ENCODE measurements at regions not wholly inside any gene's neighbourhood (a gene's known extent, or its start where the extent isn't known, plus 50 kb on each side); places are given as distances from the start of the nearest gene placed in this dataset.

DNA sequence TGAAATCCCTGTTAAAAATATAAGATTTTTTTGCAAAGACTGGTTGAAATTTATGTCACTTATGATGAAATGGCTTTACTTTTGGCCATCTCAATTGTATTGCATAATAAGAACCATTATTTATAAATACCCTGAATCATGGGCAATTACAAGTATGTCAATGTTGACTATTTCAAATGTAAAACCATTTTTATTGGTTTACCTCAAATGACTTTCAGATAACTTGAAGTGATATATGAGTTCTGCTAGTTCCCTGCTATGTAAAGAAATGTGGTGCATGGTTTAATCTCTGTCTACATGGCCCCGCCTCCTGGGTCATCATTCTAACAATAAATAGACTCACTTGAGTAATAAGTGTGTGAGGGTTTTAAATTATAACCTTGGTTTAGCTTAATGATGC is 275.6 kb upstream of the PREP start:
- no peaks in the 10 kb centered on the region for H3K36me3 ChIP-seq (replicated peaks in 1 of 2; ENCODE audit: control insufficient read depth in 1 of 2, insufficient read depth in 2 of 2, low read length in 2 of 2)
- H3K9ac ChIP-seq (ENCODE audit: insufficient read depth, low read length, poor library complexity, severe bottlenecking) = no peak overlapping the region
- whole genome bisulfite sequencing (ENCODE audit: insufficient coverage) = no CpG with 5 or more reads among the region's 1 CpG
- H3K27me3 ChIP-seq (ENCODE audit: control insufficient read depth in 2 of 2, insufficient read depth in 2 of 2, low read length in 2 of 2) = no peaks in the 10 kb centered on the region
- H3K9me3 ChIP-seq (replicated peaks in 1 of 2; ENCODE audit: control insufficient read depth in 1 of 2, insufficient read depth in 1 of 2, low read length in 2 of 2) = no peaks in the 10 kb centered on the region
- H3K4me2 ChIP-seq (replicated peaks; ENCODE audit: extremely low read depth, low read length, poor library complexity, severe bottlenecking) = no peak overlapping the region
- no peak for DNase-seq
- intact Hi-C loops (cut with micrococcal nuclease) = no loop called here
- Mint-ChIP-seq H3K27me3 (ENCODE audit: low read depth in 3 of 3) (no peaks in the 10 kb centered on the region), H3K36me3 (no peaks in the 10 kb centered on the region), H3K4me1 (peaks cover 7% of the 10 kb centered on the region), H3K27ac (no peak overlapping the region), H3K4me3 (no peak overlapping the region), H3K9me3 (peaks cover 1 to 8% (median 5%) of the 10 kb centered on the region in 7 donors)
- H4K20me1 ChIP-seq (ENCODE audit: insufficient read depth, low read length) = no peaks in the 10 kb centered on the region
- no peak overlapping the region for H3K4me3 ChIP-seq (replicated peaks in 1 of 3; ENCODE audit: low read depth in 2 of 3, low read length in 3 of 3)
- H3K4me1 ChIP-seq (ENCODE audit: control insufficient read depth in 1 of 2, insufficient read depth in 2 of 2, low read length in 2 of 2) = no peaks in the 10 kb centered on the region
- H2AFZ ChIP-seq (ENCODE audit: insufficient read depth, low read depth, low read length, poor library complexity, severe bottlenecking) = no peak overlapping the region
- TF ChIP-seq, protein P1, sequence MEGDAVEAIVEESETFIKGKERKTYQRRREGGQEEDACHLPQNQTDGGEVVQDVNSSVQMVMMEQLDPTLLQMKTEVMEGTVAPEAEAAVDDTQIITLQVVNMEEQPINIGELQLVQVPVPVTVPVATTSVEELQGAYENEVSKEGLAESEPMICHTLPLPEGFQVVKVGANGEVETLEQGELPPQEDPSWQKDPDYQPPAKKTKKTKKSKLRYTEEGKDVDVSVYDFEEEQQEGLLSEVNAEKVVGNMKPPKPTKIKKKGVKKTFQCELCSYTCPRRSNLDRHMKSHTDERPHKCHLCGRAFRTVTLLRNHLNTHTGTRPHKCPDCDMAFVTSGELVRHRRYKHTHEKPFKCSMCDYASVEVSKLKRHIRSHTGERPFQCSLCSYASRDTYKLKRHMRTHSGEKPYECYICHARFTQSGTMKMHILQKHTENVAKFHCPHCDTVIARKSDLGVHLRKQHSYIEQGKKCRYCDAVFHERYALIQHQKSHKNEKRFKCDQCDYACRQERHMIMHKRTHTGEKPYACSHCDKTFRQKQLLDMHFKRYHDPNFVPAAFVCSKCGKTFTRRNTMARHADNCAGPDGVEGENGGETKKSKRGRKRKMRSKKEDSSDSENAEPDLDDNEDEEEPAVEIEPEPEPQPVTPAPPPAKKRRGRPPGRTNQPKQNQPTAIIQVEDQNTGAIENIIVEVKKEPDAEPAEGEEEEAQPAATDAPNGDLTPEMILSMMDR (IDR thresholded peaks at IDR 0.05) = no peak
- no peak overlapping the region for H3K27ac ChIP-seq (ENCODE audit: low read depth in 1 of 2, low read length in 2 of 2)
- H3K79me2 ChIP-seq (ENCODE audit: insufficient read depth, low read length) = no peaks in the 10 kb centered on the region

DNA sequence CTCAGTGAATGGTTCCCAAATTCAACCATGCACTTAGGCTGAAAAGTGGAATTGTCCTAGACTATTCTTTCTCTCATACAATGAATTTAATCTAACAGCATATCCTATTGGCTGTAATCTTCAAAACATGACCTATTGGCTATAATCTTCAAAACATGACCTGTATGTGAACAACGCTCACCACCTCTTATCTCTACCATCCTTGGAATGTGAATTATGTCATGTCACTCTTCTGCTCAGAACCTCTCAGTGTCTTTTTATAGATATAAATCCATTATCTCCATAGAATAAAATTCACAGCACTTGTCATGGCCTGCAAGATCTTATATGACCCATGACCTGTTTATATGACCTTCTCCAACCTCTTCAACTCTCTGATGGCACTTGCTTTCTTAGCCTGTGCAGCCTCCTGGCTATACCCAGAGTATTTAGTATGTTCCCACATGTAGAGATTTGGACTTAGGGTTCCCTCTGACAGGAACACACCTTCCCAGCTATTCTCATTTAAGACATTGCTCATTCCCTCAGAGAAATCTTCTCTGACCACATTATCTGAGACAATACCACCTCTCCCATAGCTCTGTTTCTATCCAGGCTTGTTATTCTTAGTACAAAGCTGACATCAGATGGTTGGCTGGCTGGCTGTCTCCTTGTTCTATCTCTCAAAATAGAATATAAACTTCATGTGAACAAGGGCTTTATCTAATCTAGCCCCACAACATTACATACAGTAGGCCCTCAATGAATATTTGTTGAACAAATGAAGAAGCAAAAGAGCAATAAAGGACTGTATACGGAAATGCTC is 275.0 kb upstream of the PREP start:
- H3K4me1 Mint-ChIP-seq = peaks cover 7% of the 10 kb centered on the region
- intact Hi-C loops (cut with micrococcal nuclease) = no loop called here
- TF ChIP-seq, protein P1 (IDR thresholded peaks at IDR 0.05) = no peak
- Histone ChIP-seq H3K4me1 (ENCODE audit: control insufficient read depth in 1 of 2, insufficient read depth in 2 of 2, low read length in 2 of 2) (no peaks in the 10 kb centered on the region), H3K4me2 (replicated peaks; ENCODE audit: extremely low read depth, low read length, poor library complexity, severe bottlenecking) (no peak overlapping the region), H3K79me2 (ENCODE audit: insufficient read depth, low read length) (no peaks in the 10 kb centered on the region), H3K27me3 (ENCODE audit: control insufficient read depth in 2 of 2, insufficient read depth in 2 of 2, low read length in 2 of 2) (no peaks in the 10 kb centered on the region), H3K27ac (ENCODE audit: low read depth in 1 of 2, low read length in 2 of 2) (no peak overlapping the region), H3K9me3 (replicated peaks in 1 of 2; ENCODE audit: control insufficient read depth in 1 of 2, insufficient read depth in 1 of 2, low read length in 2 of 2) (no peaks in the 10 kb centered on the region), H2AFZ (ENCODE audit: insufficient read depth, low read depth, low read length, poor library complexity, severe bottlenecking) (no peak overlapping the region), H3K36me3 (replicated peaks in 1 of 2; ENCODE audit: control insufficient read depth in 1 of 2, insufficient read depth in 2 of 2, low read length in 2 of 2) (no peaks in the 10 kb centered on the region), H4K20me1 (ENCODE audit: insufficient read depth, low read length) (no peaks in the 10 kb centered on the region), H3K9ac (ENCODE audit: insufficient read depth, low read length, poor library complexity, severe bottlenecking) (no peak overlapping the region), H3K4me3 (replicated peaks in 1 of 3; ENCODE audit: low read depth in 2 of 3, low read length in 3 of 3) (no peak overlapping the region)
- no peaks in the 10 kb centered on the region for H3K27me3 Mint-ChIP-seq (ENCODE audit: low read depth in 3 of 3)
- no peak for DNase-seq
- no peaks in the 10 kb centered on the region for H3K36me3 Mint-ChIP-seq
- H3K9me3 Mint-ChIP-seq = peaks cover 1 to 8% (median 5%) of the 10 kb centered on the region in 7 donors
- no peak overlapping the region for H3K27ac Mint-ChIP-seq
- H3K4me3 Mint-ChIP-seq = no peak overlapping the region
- WGBS (ENCODE audit: insufficient coverage) = 100% methylated on average over 1 of the region's 2 CpGs
